ENCODE measurements at regions not wholly inside any gene's neighbourhood (a gene's known extent, or its start where the extent isn't known, plus 50 kb on each side); places are given as distances from the start of the nearest gene placed in this dataset.
"Not testable (repeated sequence)": the region's sequence is repeated elsewhere in the genome, so short reads cannot be mapped to it uniquely, and the experiment has no call there.

GRCh38 chr21:32940079-32941014 lies 85.4 kb upstream of the OLIG2 start:
- DNase-seq (ENCODE audit: low read depth) = peak; percentile 56

DNA sequence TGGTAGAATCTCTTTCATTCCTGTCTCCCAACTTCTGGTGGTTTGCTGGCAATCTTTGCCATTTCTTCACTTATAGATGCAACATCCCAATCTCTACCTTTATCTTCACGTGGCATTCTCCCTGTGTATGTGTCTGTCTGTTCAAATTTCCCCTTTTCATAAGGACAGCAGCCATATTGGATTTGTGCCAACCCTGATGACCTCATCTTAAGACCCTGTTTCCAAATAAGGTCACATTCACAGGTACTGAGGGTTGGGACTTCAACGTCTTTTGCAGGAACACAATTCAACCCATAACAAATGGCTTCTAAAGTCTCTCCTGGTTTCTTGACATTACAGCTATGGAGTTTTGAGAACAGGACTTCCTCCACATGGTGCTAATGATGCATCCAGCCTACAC lies 84.5 kb upstream of the OLIG2 start:
- no peak for DNase-seq (ENCODE audit: low read depth)

- no peak for DNase-seq (ENCODE audit: low read depth)
These were observed 79.1 kb upstream of the OLIG2 start for GRCh38 chr21:32946654-32947053.

- DNase-seq (ENCODE audit: low read depth) = no peak
These were observed 78.0 kb upstream of the OLIG2 start for GRCh38 chr21:32947736-32948135.

- no peak for DNase-seq (ENCODE audit: low read depth)
These were observed 76.0 kb upstream of the OLIG2 start for GRCh38 chr21:32949701-32950100.

GRCh38 chr21:32951041-32951440 lies 74.7 kb upstream of the OLIG2 start:
- no peak for DNase-seq (ENCODE audit: low read depth)

- DNase-seq (ENCODE audit: low read depth) = no peak
These were observed 71.4 kb upstream of the OLIG2 start for GRCh38 chr21:32954353-32954752.

DNA sequence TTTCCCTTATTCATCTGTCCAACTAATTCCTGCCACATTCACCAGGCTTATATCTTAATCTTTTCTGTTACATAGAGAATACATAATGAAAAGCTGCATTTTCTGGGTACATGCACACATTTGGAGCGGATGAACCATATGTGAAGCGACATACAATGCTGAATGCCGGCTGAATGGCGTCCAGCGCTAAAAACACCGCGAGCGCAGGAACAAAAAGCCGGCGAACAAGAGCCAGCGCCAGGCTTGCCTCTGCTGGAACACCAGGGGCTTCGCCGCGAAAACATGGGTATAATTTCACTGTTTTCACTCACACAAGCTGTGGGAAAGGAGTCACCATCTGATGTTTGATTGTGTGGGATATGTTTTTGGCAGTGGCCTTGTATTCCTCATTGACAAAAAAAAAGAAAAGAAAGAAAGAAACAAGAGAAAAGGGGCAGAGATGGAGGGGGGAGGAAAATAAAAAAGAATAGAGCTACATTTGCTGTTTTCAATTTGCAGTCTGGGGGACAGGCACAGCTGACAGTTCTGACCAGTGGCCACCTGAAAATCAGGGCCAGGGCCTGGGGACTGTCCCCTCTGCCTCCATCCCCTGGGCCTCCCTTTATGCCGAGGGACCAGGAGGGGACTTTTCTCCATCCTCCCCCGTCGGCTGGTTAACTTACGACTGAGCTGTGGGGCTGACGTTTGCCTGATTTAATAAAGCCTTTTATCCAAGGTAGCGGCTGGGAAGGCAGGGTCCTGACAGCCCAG lies 70.2 kb upstream of the OLIG2 start:
- DNase-seq (ENCODE audit: low read depth) = no peak

DNA sequence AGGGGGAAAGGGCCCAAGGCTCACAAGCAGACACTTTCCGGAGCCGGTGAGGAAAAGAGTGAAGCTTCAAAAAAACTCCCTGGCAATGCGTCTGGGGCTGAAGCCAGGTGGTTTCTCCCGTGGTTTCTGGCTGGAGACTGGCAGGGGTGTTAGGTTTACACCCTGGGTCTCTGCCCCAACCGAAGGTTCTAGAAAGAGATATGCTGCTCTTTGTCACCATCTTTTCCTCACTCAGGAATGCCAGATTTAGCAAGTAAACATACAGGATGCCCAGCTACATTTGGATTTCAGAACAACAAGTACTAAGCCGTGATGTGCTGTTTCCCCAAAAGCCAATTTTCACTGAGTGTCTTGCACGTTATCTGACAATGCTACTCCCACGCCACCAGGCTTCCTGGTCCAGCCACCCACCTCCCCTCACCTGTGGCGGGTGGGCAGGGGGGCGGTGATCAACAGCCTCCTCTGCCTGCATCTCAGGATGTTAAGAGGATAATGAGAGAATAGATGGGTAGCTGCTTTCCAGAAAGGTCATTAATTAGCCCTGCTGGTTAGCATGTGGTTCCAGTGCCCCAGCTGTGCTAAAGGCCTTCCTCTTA lies 69.6 kb upstream of the OLIG2 start:
- no peak for DNase-seq (ENCODE audit: low read depth)

DNA sequence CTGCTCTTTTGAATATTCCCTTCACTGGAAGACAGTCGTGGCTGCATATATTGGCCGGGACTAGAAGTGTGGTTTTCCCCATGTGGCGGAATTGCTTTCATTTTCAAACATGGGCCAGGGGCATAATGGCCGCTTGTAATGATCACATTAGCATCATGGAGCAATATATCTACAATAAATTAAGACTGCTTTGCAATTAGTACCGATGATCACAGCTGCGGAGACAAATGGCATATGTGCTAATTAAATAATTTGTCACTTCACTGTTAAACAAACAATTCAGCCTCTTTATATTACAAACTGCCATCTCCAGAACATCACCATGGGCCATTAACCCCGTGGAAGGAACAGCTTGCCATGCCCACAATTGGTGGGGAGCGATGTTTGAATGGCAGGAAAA lies 68.2 kb upstream of the OLIG2 start:
- no peak for DNase-seq (ENCODE audit: low read depth)

DNA sequence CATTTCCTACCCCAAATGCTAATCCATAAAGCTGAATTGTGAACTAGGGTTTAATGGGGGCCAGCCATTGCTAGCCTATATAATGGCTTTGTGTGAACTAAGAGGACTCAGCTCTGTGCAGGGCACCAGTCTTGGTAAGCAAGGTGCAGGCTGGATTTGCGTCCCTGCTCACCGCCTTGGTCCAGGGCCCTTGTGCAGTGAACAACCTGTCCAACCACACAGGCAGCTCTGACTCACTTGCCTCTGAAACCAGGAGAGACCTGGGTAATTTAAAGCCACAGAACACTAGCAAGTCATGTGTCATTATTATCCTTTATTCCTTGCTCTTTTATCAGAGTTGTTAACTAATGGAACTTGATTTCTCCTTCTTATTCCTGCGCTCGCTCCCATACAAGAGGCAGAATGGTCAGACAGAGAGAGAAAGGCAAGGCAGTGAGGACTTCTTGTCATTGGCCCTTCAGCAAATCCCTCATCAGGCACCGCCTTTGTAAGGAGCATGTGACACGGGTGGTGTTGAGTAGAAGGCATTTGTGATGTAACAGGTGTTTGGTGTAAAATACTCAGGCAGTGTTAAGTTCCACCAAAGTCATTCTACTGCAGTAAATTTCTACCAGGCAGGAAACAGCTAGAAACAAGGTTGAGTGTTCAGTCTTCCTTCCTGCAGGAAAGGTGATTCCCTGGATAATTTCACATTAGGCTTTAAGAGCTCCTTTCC lies 67.3 kb upstream of the OLIG2 start:
- DNase-seq (ENCODE audit: low read depth) = no peak

DNA sequence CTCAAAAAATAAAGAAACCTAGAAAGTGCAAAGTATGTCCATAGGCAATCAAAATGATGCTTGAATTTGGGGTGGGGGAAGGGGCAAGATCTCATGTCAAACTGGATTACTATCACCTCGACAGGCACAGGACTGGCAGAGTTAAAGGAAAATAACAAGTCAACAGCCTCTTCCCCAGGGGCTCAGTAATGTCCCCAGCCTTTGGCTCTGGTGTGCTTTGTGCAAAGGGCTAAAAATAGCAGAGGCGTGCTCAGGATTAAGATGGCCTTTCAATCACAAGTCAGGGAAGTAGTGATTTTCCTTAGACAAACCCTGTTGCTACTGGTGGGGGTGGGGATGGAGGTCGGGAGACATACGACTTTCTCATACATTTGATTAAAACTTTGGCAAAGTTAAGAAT lies 63.5 kb upstream of the OLIG2 start:
- no peak for DNase-seq (ENCODE audit: low read depth)

GRCh38 chr21:32965129-32965680 lies 60.5 kb upstream of the OLIG2 start:
- DNase-seq (ENCODE audit: low read depth) = no peak

DNA sequence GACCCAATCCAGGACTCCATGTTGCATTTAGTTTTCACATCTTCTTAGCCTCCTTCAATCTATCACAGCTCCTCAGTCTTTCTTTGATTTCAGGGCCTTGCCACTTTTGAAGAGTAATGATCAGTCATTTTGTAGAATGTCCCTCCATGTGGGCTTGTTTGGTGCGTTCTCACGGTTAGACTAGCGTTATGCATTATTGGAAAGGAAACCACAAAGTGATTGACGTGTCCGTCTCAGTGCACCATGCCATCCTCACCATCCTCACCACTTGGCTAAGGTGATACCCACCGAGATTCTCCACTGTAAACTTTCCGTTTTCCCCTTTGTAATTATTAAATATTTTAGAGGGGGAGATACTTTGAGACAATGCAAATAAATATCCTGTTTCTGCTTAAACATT lies 59.6 kb upstream of the OLIG2 start:
- DNase-seq (ENCODE audit: low read depth) = no peak

DNA sequence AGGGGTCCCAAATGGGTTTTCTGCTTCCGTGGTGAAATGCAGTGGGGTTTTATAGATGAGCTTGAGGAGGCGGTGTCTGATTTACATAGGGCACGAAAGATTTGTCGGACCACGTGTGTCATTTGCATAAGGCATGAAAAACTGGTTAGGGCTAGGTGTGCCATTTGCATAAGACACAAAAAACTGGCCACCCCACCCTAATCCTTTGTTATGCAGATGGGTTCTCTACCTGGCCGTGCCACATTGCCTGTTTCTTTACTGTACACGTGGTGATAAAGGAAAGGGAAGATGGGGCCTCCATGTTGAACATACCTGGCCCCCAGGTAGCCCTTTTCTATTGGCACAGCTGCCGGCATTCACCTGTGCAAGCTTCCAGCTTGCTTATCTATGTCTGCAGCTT lies 57.6 kb upstream of the OLIG2 start:
- DNase-seq (ENCODE audit: low read depth) = not testable (repeated sequence)

DNA sequence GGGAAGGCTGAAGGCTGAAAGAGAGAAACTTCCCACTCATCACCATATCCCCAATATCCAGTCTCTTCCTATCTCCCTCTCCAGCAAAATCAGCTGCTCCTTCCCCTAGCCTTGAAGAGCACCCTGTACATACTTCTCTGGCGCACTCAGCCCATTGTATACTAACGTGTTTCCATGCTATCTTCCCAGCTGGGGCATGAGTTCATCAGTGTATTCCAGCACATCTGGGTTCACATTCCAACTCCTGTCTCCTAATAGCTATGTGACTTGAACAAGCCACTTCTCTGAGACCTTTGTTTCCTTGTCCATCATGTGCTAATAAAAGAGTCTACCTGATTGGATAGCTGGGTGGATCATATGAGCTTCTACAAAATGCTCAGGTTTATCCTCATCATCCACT lies 51.1 kb upstream of the OLIG2 start:
- DNase-seq (ENCODE audit: low read depth) = no peak

GRCh38 chr21:32975811-32976431 lies 49.8 kb upstream of the OLIG2 start:
- DNase-seq (ENCODE audit: low read depth) = no peak

All from EH (cell line).